Eye (tissue), 1 donor: ENCODE measurements at regions not wholly inside any gene's neighbourhood (a gene's known extent, or its start where the extent isn't known, plus 50 kb on each side); places are given as distances from the start of the nearest gene placed in this dataset.
"Not testable (repeated sequence)": the region's sequence is repeated elsewhere in the genome, so short reads cannot be mapped to it uniquely, and the experiment has no call there.

Experiments used
- DNase-seq: peaks from one replicate; pipeline ENCODE4 v3.0.0-alpha.2; 2015

- DNase-seq: no peak
Observed at GRCh38 chr16:52976539-52977167, 76.0 kb downstream of the CHD9NB start.

- DNase-seq: no peak
Observed at GRCh38 chr16:52967744-52968143, 85.0 kb downstream of the CHD9NB start.

- peak; percentile 24 for DNase-seq
Observed at GRCh38 chr16:52964290-52964689, 88.4 kb downstream of the CHD9NB start.

GRCh38 chr16:52963855-52964242 is 88.8 kb downstream of the CHD9NB start:
- peak; percentile 6 for DNase-seq

- DNase-seq: peak; percentile 21
Observed at GRCh38 chr16:52963212-52963854, 89.4 kb downstream of the CHD9NB start.

- no peak for DNase-seq
Observed at GRCh38 chr16:52958951-52959350, 93.7 kb downstream of the CHD9NB start.

GRCh38 chr16:52957199-52957598 is 95.5 kb downstream of the CHD9NB start:
- no peak for DNase-seq

GRCh38 chr16:52956044-52956443 is 96.7 kb downstream of the CHD9NB start:
- DNase-seq: no peak

- no peak for DNase-seq
Observed at GRCh38 chr16:52953215-52953614, 99.5 kb downstream of the CHD9NB start.

- DNase-seq: no peak
Observed at GRCh38 chr16:52948946-52949345, 103.8 kb downstream of the CHD9NB start.

GRCh38 chr16:52932321-52932720 is 120.4 kb downstream of the CHD9NB start:
- no peak for DNase-seq

GRCh38 chr16:52929478-52930400 is 123.0 kb downstream of the CHD9NB start:
- DNase-seq: peak; percentile 52

- DNase-seq: no peak
Observed at GRCh38 chr16:52928955-52929354, 123.7 kb downstream of the CHD9NB start.

GRCh38 chr16:52925143-52925542 is 127.6 kb downstream of the CHD9NB start:
- DNase-seq: no peak

GRCh38 chr16:52924162-52924561 is 128.5 kb downstream of the CHD9NB start:
- DNase-seq: no peak

GRCh38 chr16:52921104-52921503 is 131.6 kb downstream of the CHD9NB start:
- no peak for DNase-seq

- DNase-seq: no peak
Observed at GRCh38 chr16:52920331-52920730, 132.4 kb downstream of the CHD9NB start.

- no peak for DNase-seq
Observed at GRCh38 chr16:52914428-52914827, 138.3 kb downstream of the CHD9NB start.

GRCh38 chr16:52912565-52913173 is 140.0 kb downstream of the CHD9NB start:
- DNase-seq: peak; percentile 93

- DNase-seq: not testable (repeated sequence)
Observed at GRCh38 chr16:52908057-52908456, 144.6 kb downstream of the CHD9NB start.

- DNase-seq: peak; percentile 85
Observed at GRCh38 chr16:52906281-52906680, 146.4 kb downstream of the CHD9NB start.

- no peak for DNase-seq
Observed at GRCh38 chr16:52896478-52897164, 156.1 kb downstream of the CHD9NB start.

- DNase-seq: peak; percentile 25
Observed at GRCh38 chr16:52874042-52874441, 178.7 kb downstream of the CHD9NB start.
